ENCODE measurements at regions not wholly inside any gene's neighbourhood (a gene's known extent, or its start where the extent isn't known, plus 50 kb on each side); places are given as distances from the start of the nearest gene placed in this dataset.

- DNase-seq, result peak; percentile 69
- peak overlapping the region; percentile 60 to 68 for H3K4ac ChIP-seq (ENCODE audit: low read depth in 1 of 2, low read length in 2 of 2)
- WGBS, result 4% methylated on average over 31 of the region's 50 CpGs
- peak overlapping the region; percentile 86 for H3K4me2 ChIP-seq (ENCODE audit: low read length, poor library complexity, severe bottlenecking)
- peaks cover 0 to 7% of the 10 kb centered on the region in 2 experiments for H3K27me3 ChIP-seq (ENCODE audit: control insufficient read depth in 1 of 2, insufficient read depth in 1 of 2, low read length in 2 of 2)
- H3K9me3 ChIP-seq (ENCODE audit: control insufficient read depth, low read length), result no peaks in the 10 kb centered on the region
- peak overlapping the region; percentile 74 for H2BK120ac ChIP-seq (ENCODE audit: low read depth, low read length)
- peak overlapping the region; percentile 58 to 76 for H3K4me3 ChIP-seq (ENCODE audit: insufficient read depth in 1 of 2, low read depth in 1 of 2, low read length in 2 of 2)
- H2AK5ac ChIP-seq (ENCODE audit: low read length, severe bottlenecking), result no peak overlapping the region
- H3K9ac ChIP-seq (ENCODE audit: low read length), result peak overlapping the region; percentile 85
- peak overlapping the region; percentile 45 for H2BK15ac ChIP-seq (ENCODE audit: low read depth, poor library complexity, severe bottlenecking)
- H2AFZ ChIP-seq (ENCODE audit: low read depth, low read length), result peak overlapping the region; percentile 75
- peak overlapping the region; percentile 61 for H3K27ac ChIP-seq (ENCODE audit: low read length, poor library complexity, severe bottlenecking)
- peaks cover 11% of the 10 kb centered on the region for H3K4me1 ChIP-seq (ENCODE audit: control insufficient read depth, insufficient read depth, low read depth, low read length)
- H3K23ac ChIP-seq (ENCODE audit: low read length in 2 of 2), result no peak overlapping the region
- H3K36me3 ChIP-seq (ENCODE audit: control insufficient read depth in 1 of 2, insufficient read depth in 2 of 2, low read depth in 1 of 2, low read length in 2 of 2), result no peaks in the 10 kb centered on the region
- no peaks in the 10 kb centered on the region for H3K79me1 ChIP-seq (replicated peaks; ENCODE audit: low read length, poor library complexity, severe bottlenecking)
- H3K14ac ChIP-seq (ENCODE audit: low read length in 2 of 2), result peak overlapping the region in 1 of 2 experiments; percentile 23
- no peak overlapping the region for H2BK5ac ChIP-seq (ENCODE audit: low read depth, low read length, poor library complexity, severe bottlenecking)
- H4K91ac ChIP-seq (ENCODE audit: low read length), result peak overlapping the region; percentile 55
- peak overlapping the region; percentile 94 for H4K8ac ChIP-seq (ENCODE audit: low read length)
- no peak overlapping the region for H2BK12ac ChIP-seq (ENCODE audit: low read length in 2 of 2)
- peak overlapping the region; percentile 52 to 65 for H3K18ac ChIP-seq (ENCODE audit: low read depth in 1 of 2, low read length in 2 of 2)
Observed at GRCh38 chr12:30822385-30823155, 67.8 kb upstream of the CAPRIN2 start.

- no peak overlapping the region for H2BK5ac ChIP-seq (ENCODE audit: low read depth, low read length, poor library complexity, severe bottlenecking)
- no peak overlapping the region for H3K4me3 ChIP-seq (ENCODE audit: insufficient read depth in 1 of 2, low read depth in 1 of 2, low read length in 2 of 2)
- H3K4ac ChIP-seq (ENCODE audit: low read depth in 1 of 2, low read length in 2 of 2), result no peak overlapping the region
- no peak overlapping the region for H3K9ac ChIP-seq (ENCODE audit: low read length)
- no peak overlapping the region for H2BK12ac ChIP-seq (ENCODE audit: low read length in 2 of 2)
- H4K91ac ChIP-seq (ENCODE audit: low read length), result no peak overlapping the region
- peak; percentile 12 for DNase-seq
- no peaks in the 10 kb centered on the region for H3K79me1 ChIP-seq (replicated peaks; ENCODE audit: low read length, poor library complexity, severe bottlenecking)
- H3K18ac ChIP-seq (ENCODE audit: low read depth in 1 of 2, low read length in 2 of 2), result no peak overlapping the region
- H4K8ac ChIP-seq (ENCODE audit: low read length), result no peak overlapping the region
- H3K9me3 ChIP-seq (ENCODE audit: control insufficient read depth, low read length), result no peaks in the 10 kb centered on the region
- no peak overlapping the region for H3K4me2 ChIP-seq (ENCODE audit: low read length, poor library complexity, severe bottlenecking)
- no peak overlapping the region for H3K14ac ChIP-seq (ENCODE audit: low read length in 2 of 2)
- H2AK5ac ChIP-seq (ENCODE audit: low read length, severe bottlenecking), result no peak overlapping the region
- WGBS, result 33% methylated on average over 1 of the region's 2 CpGs
- H2BK15ac ChIP-seq (ENCODE audit: low read depth, poor library complexity, severe bottlenecking), result no peak overlapping the region
- H3K4me1 ChIP-seq (ENCODE audit: control insufficient read depth, insufficient read depth, low read depth, low read length), result peaks cover 11% of the 10 kb centered on the region
- no peak overlapping the region for H2BK120ac ChIP-seq (ENCODE audit: low read depth, low read length)
- no peak overlapping the region for H3K23ac ChIP-seq (ENCODE audit: low read length in 2 of 2)
- no peak overlapping the region for H2AFZ ChIP-seq (ENCODE audit: low read depth, low read length)
- H3K36me3 ChIP-seq (ENCODE audit: control insufficient read depth in 1 of 2, insufficient read depth in 2 of 2, low read depth in 1 of 2, low read length in 2 of 2), result no peaks in the 10 kb centered on the region
- H3K27ac ChIP-seq (ENCODE audit: low read length, poor library complexity, severe bottlenecking), result no peak overlapping the region
- no peaks in the 10 kb centered on the region for H3K27me3 ChIP-seq (ENCODE audit: control insufficient read depth in 1 of 2, insufficient read depth in 1 of 2, low read length in 2 of 2)
Observed at GRCh38 chr12:30820406-30820946, 65.7 kb upstream of the CAPRIN2 start.

- Histone ChIP-seq H2BK15ac (ENCODE audit: low read depth, poor library complexity, severe bottlenecking) (no peak overlapping the region), H3K79me1 (replicated peaks; ENCODE audit: low read length, poor library complexity, severe bottlenecking) (no peaks in the 10 kb centered on the region), H4K8ac (ENCODE audit: low read length) (no peak overlapping the region), H3K23ac (ENCODE audit: low read length in 2 of 2) (no peak overlapping the region), H2BK5ac (ENCODE audit: low read depth, low read length, poor library complexity, severe bottlenecking) (no peak overlapping the region), H3K27me3 (ENCODE audit: control insufficient read depth in 1 of 2, insufficient read depth in 1 of 2, low read length in 2 of 2) (no peaks in the 10 kb centered on the region), H3K36me3 (ENCODE audit: control insufficient read depth in 1 of 2, insufficient read depth in 2 of 2, low read depth in 1 of 2, low read length in 2 of 2) (no peaks in the 10 kb centered on the region), H3K18ac (ENCODE audit: low read depth in 1 of 2, low read length in 2 of 2) (no peak overlapping the region), H3K4ac (ENCODE audit: low read depth in 1 of 2, low read length in 2 of 2) (no peak overlapping the region), H3K14ac (ENCODE audit: low read length in 2 of 2) (no peak overlapping the region), H3K4me3 (ENCODE audit: insufficient read depth in 1 of 2, low read depth in 1 of 2, low read length in 2 of 2) (no peak overlapping the region), H3K9me3 (ENCODE audit: control insufficient read depth, low read length) (no peaks in the 10 kb centered on the region), H2BK120ac (ENCODE audit: low read depth, low read length) (no peak overlapping the region), H3K27ac (ENCODE audit: low read length, poor library complexity, severe bottlenecking) (no peak overlapping the region), H2AFZ (ENCODE audit: low read depth, low read length) (no peak overlapping the region), H2AK5ac (ENCODE audit: low read length, severe bottlenecking) (no peak overlapping the region), H3K9ac (ENCODE audit: low read length) (no peak overlapping the region), H4K91ac (ENCODE audit: low read length) (no peak overlapping the region), H3K4me2 (ENCODE audit: low read length, poor library complexity, severe bottlenecking) (no peak overlapping the region), H2BK12ac (ENCODE audit: low read length in 2 of 2) (no peak overlapping the region), H3K4me1 (ENCODE audit: control insufficient read depth, insufficient read depth, low read depth, low read length) (peaks cover 11% of the 10 kb centered on the region)
- 100% methylated on average over 1 of the region's 1 CpG for WGBS
- DNase-seq, result no peak
Observed at GRCh38 chr12:30818562-30818961, 63.8 kb upstream of the CAPRIN2 start.

- no peak overlapping the region for H2BK12ac ChIP-seq (ENCODE audit: low read length in 2 of 2)
- no peak overlapping the region for H2BK15ac ChIP-seq (ENCODE audit: low read depth, poor library complexity, severe bottlenecking)
- no peak overlapping the region for H3K9ac ChIP-seq (ENCODE audit: low read length)
- H3K4me2 ChIP-seq (ENCODE audit: low read length, poor library complexity, severe bottlenecking), result no peak overlapping the region
- H3K14ac ChIP-seq (ENCODE audit: low read length in 2 of 2), result no peak overlapping the region
- H3K23ac ChIP-seq (ENCODE audit: low read length in 2 of 2), result no peak overlapping the region
- no peak overlapping the region for H3K27ac ChIP-seq (ENCODE audit: low read length, poor library complexity, severe bottlenecking)
- H3K36me3 ChIP-seq (ENCODE audit: control insufficient read depth in 1 of 2, insufficient read depth in 2 of 2, low read depth in 1 of 2, low read length in 2 of 2), result no peaks in the 10 kb centered on the region
- DNase-seq, result no peak
- no peak overlapping the region for H3K4ac ChIP-seq (ENCODE audit: low read depth in 1 of 2, low read length in 2 of 2)
- H3K9me3 ChIP-seq (ENCODE audit: control insufficient read depth, low read length), result no peaks in the 10 kb centered on the region
- H3K4me3 ChIP-seq (ENCODE audit: insufficient read depth in 1 of 2, low read depth in 1 of 2, low read length in 2 of 2), result no peak overlapping the region
- no peak overlapping the region for H4K91ac ChIP-seq (ENCODE audit: low read length)
- no peak overlapping the region for H2BK5ac ChIP-seq (ENCODE audit: low read depth, low read length, poor library complexity, severe bottlenecking)
- no peak overlapping the region for H2BK120ac ChIP-seq (ENCODE audit: low read depth, low read length)
- no peaks in the 10 kb centered on the region for H3K27me3 ChIP-seq (ENCODE audit: control insufficient read depth in 1 of 2, insufficient read depth in 1 of 2, low read length in 2 of 2)
- no peak overlapping the region for H2AFZ ChIP-seq (ENCODE audit: low read depth, low read length)
- H3K79me1 ChIP-seq (replicated peaks; ENCODE audit: low read length, poor library complexity, severe bottlenecking), result no peaks in the 10 kb centered on the region
- no peaks in the 10 kb centered on the region for H3K4me1 ChIP-seq (ENCODE audit: control insufficient read depth, insufficient read depth, low read depth, low read length)
- H3K18ac ChIP-seq (ENCODE audit: low read depth in 1 of 2, low read length in 2 of 2), result no peak overlapping the region
- WGBS, result 80% methylated on average over 5 of the region's 6 CpGs
- H2AK5ac ChIP-seq (ENCODE audit: low read length, severe bottlenecking), result no peak overlapping the region
- H4K8ac ChIP-seq (ENCODE audit: low read length), result no peak overlapping the region
Observed at GRCh38 chr12:30816742-30817465, 62.2 kb upstream of the CAPRIN2 start.
